Hepatocyte (in vitro differentiated cells): ENCODE measurements at regions not wholly inside any gene's neighbourhood (a gene's known extent, or its start where the extent isn't known, plus 50 kb on each side); places are given as distances from the start of the nearest gene placed in this dataset.

Experiments used
- DNase-seq: peaks from one replicate; pipeline ENCODE4 v3.0.0-alpha.2; 2016; ENCODE audit warnings: low spot score
- H2AFZ ChIP-seq: fragments of 200-600 bp; sonication (generic); 2 replicates; pipeline ENCODE4 v1.6.0; 2016; ENCODE audit warnings: antibody characterized with exemption, mild to moderate bottlenecking
- H3K27ac ChIP-seq: fragments of 200-600 bp; sonication (generic); 2 replicates; pipeline ENCODE4 v1.5.1; 2016; ENCODE audit warnings: mild to moderate bottlenecking
- H3K27me3 ChIP-seq: fragments of 200-600 bp; sonication (generic); 2 replicates; pipeline ENCODE4 v1.6.1; 2016
- H3K36me3 ChIP-seq: fragments of 200-600 bp; sonication (generic); replicated peaks from 2 replicates; pipeline ENCODE4 v1.5.1; 2016; ENCODE audit warnings: low read depth; ENCODE audit not compliant: insufficient read depth
- H3K4me1 ChIP-seq: fragments of 200-600 bp; sonication (generic); 2 replicates; pipeline ENCODE4 v1.5.1; 2016; ENCODE audit warnings: mild to moderate bottlenecking, moderate library complexity; ENCODE audit not compliant: insufficient read depth
- H3K4me2 ChIP-seq: fragments of 200-600 bp; sonication (generic); 2 replicates; pipeline ENCODE4 v1.6.0; 2016
- H3K4me3 ChIP-seq: fragments of 200-600 bp; sonication (generic); 2 replicates; pipeline ENCODE4 v1.5.1; 2016; ENCODE audit warnings: mild to moderate bottlenecking
- H3K79me2 ChIP-seq: fragments of 200-600 bp; sonication (generic); 2 replicates; pipeline ENCODE4 v1.6.0; 2017; ENCODE audit warnings: mild to moderate bottlenecking
- H3K9me2 ChIP-seq: fragments of 200-600 bp; sonication (generic); replicated peaks from 2 replicates; pipeline ENCODE4 v1.6.0; 2017; ENCODE audit warnings: mild to moderate bottlenecking; ENCODE audit not compliant: insufficient read depth
- H3K9me3 ChIP-seq: fragments of 200-600 bp; sonication (generic); 2 replicates; pipeline ENCODE4 v1.5.1; 2016; ENCODE audit warnings: low read depth, mild to moderate bottlenecking
- H4K20me1 ChIP-seq: fragments of 200-600 bp; sonication (generic); 2 replicates; pipeline ENCODE4 v1.6.0; 2016; ENCODE audit warnings: mild to moderate bottlenecking; ENCODE audit not compliant: insufficient read depth, poor library complexity, severe bottlenecking
- EZH2 ChIP-seq: fragments of 200-600 bp; sonication (generic); IDR thresholded peaks from 2 replicates; pipeline ENCODE4 v1.6.1; 2016; ENCODE audit warnings: antibody characterized with exemption, mild to moderate bottlenecking, borderline replicate concordance
- EZH2phosphoT487 ChIP-seq: fragments of 200-600 bp; sonication (generic); IDR thresholded peaks from one replicate; pipeline ENCODE4 v1.6.1; 2018; ENCODE audit warnings: antibody characterized with exemption, mild to moderate bottlenecking, low read depth, moderate library complexity; ENCODE audit not compliant: unreplicated experiment, severe bottlenecking
- WGBS: methylation state at CpG from one replicate; pipeline ENCODE4 v1.1.6; 2016; ENCODE audit warnings: low lambda C conversion rate; ENCODE audit errors: missing lambda C conversion rate; 5-methylcytosine and 5-hydroxymethylcytosine counted together
- TF ChIP-seq, protein P1 (sequence below): fragments of 200-600 bp; sonication (generic); IDR thresholded peaks from 2 replicates; pipeline ENCODE4 v1.5.1; 2016; ENCODE audit warnings: antibody characterized with exemption, mild to moderate bottlenecking; ENCODE audit not compliant: poor library complexity

DNA sequence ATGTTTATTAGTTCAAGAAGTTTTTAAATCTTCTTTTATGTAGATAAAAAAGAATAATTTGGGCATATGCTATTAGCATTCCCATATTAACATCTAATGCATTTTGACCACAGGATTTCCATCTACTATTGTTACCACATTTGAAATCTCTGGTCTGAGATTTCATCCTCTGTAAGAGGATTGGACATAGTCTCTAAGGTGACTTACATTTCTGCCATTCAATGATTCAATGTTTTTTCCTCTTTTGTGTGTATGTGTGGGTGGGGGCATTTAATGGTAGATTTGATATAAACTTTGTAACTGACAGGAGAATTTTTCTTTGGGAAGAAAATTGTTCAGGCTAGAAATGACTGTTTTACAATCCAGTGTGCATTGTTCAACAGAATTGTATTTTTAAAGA lies 307.3 kb upstream of the RBMS3 start:
- Histone ChIP-seq H3K36me3 (no peaks in the 10 kb centered on the region), H3K4me2 (no peak overlapping the region), H3K79me2 (no peaks in the 10 kb centered on the region), H4K20me1 (no peaks in the 10 kb centered on the region), H3K9me3 (no peaks in the 10 kb centered on the region), H3K27me3 (no peaks in the 10 kb centered on the region), H2AFZ (no peak overlapping the region), H3K9me2 (no peaks in the 10 kb centered on the region), H3K4me3 (no peak overlapping the region), H3K4me1 (no peaks in the 10 kb centered on the region), H3K27ac (no peak overlapping the region)
- DNase-seq: no peak
- TF ChIP-seq EZH2phosphoT487 (no peak), EZH2 (no peak)
- TF ChIP-seq, protein P1, sequence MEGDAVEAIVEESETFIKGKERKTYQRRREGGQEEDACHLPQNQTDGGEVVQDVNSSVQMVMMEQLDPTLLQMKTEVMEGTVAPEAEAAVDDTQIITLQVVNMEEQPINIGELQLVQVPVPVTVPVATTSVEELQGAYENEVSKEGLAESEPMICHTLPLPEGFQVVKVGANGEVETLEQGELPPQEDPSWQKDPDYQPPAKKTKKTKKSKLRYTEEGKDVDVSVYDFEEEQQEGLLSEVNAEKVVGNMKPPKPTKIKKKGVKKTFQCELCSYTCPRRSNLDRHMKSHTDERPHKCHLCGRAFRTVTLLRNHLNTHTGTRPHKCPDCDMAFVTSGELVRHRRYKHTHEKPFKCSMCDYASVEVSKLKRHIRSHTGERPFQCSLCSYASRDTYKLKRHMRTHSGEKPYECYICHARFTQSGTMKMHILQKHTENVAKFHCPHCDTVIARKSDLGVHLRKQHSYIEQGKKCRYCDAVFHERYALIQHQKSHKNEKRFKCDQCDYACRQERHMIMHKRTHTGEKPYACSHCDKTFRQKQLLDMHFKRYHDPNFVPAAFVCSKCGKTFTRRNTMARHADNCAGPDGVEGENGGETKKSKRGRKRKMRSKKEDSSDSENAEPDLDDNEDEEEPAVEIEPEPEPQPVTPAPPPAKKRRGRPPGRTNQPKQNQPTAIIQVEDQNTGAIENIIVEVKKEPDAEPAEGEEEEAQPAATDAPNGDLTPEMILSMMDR: no peak

DNA sequence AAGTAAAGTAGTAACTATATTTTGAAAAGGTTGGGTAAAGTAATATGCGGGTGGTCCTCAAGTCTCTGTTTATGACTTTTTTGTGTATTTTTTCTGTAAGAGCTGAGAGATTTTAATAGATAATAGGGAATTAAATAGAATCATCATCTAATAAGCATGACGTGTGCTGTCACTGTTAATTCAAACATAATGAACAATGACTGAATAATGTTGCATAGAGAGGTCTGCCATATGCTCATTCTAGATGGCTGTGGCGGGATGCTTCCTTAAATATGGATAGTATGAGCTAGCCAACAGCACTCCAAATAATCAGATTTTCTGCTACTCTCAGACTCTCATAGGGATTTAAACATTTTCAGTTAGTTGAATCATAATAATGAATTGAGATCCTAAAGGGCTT lies 302.8 kb upstream of the RBMS3 start:
- no peaks in the 10 kb centered on the region for H3K79me2 ChIP-seq
- H3K4me3 ChIP-seq: no peak overlapping the region
- no peak overlapping the region for H2AFZ ChIP-seq
- no peak overlapping the region for H3K27ac ChIP-seq
- whole genome bisulfite sequencing: 61% methylated on average over 3 of the region's 3 CpGs
- H3K4me1 ChIP-seq: no peaks in the 10 kb centered on the region
- TF ChIP-seq, protein P1: no peak
- TF ChIP-seq EZH2phosphoT487 (no peak), EZH2 (no peak)
- H3K36me3 ChIP-seq: no peaks in the 10 kb centered on the region
- DNase-seq: no peak
- no peaks in the 10 kb centered on the region for H4K20me1 ChIP-seq
- no peaks in the 10 kb centered on the region for H3K9me2 ChIP-seq
- no peak overlapping the region for H3K4me2 ChIP-seq
- no peaks in the 10 kb centered on the region for H3K9me3 ChIP-seq
- H3K27me3 ChIP-seq: no peaks in the 10 kb centered on the region

DNA sequence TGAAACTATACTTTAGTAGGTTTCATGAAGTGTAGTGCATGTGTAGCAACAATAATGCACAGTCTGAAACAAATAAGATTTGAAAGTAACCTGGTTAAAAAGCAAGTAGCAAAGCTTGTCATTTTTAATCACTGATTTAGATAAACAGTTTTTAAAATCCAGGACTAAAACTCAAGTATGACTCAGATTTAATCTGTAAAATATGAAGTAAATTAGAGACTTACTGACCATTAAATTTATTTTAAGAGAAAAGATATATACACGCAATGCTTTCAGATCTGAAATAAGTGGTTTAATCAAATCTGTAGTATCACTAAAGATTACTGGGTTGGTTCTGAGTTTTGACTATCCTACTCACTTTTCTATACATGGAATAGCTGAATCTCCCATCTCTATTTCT lies 300.7 kb upstream of the RBMS3 start:
- H3K27ac ChIP-seq: no peak overlapping the region
- 89% methylated on average over 1 of the region's 1 CpG for WGBS
- H3K4me3 ChIP-seq: no peak overlapping the region
- no peak for TF ChIP-seq EZH2
- TF ChIP-seq, protein P1: no peak
- TF ChIP-seq EZH2phosphoT487: no peak
- no peaks in the 10 kb centered on the region for H3K36me3 ChIP-seq
- H3K79me2 ChIP-seq: no peaks in the 10 kb centered on the region
- no peak overlapping the region for H3K4me2 ChIP-seq
- no peak overlapping the region for H2AFZ ChIP-seq
- H3K4me1 ChIP-seq: no peaks in the 10 kb centered on the region
- no peaks in the 10 kb centered on the region for H3K9me3 ChIP-seq
- no peaks in the 10 kb centered on the region for H3K27me3 ChIP-seq
- DNase-seq: no peak
- H3K9me2 ChIP-seq: no peaks in the 10 kb centered on the region
- no peaks in the 10 kb centered on the region for H4K20me1 ChIP-seq

DNA sequence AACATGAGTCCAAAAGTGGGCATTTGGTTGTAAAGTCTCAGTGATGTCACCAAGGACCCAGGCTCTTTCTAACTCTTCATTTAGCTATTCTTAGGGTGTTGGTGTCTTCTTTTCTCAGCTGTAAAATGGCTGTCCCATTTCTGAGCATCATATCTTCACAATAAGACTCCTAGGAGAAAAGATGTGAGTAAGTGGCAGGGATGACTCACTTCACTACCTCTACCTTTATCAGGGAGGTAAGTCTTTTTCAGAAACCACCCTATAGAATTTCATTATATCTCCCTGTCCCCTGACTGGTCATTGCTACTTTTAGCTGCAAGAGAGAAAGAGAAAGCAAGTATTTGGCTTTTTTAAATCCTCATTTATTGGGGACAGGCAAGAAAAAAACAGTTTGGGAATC lies 300.2 kb upstream of the RBMS3 start:
- H3K4me2 ChIP-seq: no peak overlapping the region
- no peak overlapping the region for H3K4me3 ChIP-seq
- H4K20me1 ChIP-seq: no peaks in the 10 kb centered on the region
- no peaks in the 10 kb centered on the region for H3K79me2 ChIP-seq
- H3K36me3 ChIP-seq: no peaks in the 10 kb centered on the region
- no peaks in the 10 kb centered on the region for H3K9me2 ChIP-seq
- H3K9me3 ChIP-seq: no peaks in the 10 kb centered on the region
- DNase-seq: no peak
- H2AFZ ChIP-seq: no peak overlapping the region
- no peaks in the 10 kb centered on the region for H3K27me3 ChIP-seq
- H3K4me1 ChIP-seq: no peaks in the 10 kb centered on the region
- no peak for TF ChIP-seq EZH2
- no peak for TF ChIP-seq EZH2phosphoT487
- TF ChIP-seq, protein P1: no peak
- H3K27ac ChIP-seq: no peak overlapping the region
